KMS-11 (cell line): ENCODE measurements at regions not wholly inside any gene's neighbourhood (a gene's known extent, or its start where the extent isn't known, plus 50 kb on each side); places are given as distances from the start of the nearest gene placed in this dataset.

Experiments used
- H2AFZ ChIP-seq: fragments of 200-600 bp; sonication (generic); 2 replicates; pipeline ENCODE4 v1.6.1; 2016; ENCODE audit warnings: antibody characterized with exemption, mixed run types, low read depth
- H3K27ac ChIP-seq: fragments of 200-600 bp; sonication (generic); 2 replicates; pipeline ENCODE4 v1.6.1; 2016; ENCODE audit warnings: mild to moderate bottlenecking, mixed run types
- H3K27me3 ChIP-seq: fragments of 200-600 bp; sonication (generic); 2 replicates; pipeline ENCODE4 v1.6.1; 2017; ENCODE audit warnings: mild to moderate bottlenecking, low read depth, mixed run types, moderate library complexity; ENCODE audit not compliant: insufficient read depth
- H3K36me3 ChIP-seq: fragments of 200-600 bp; sonication (generic); 2 replicates; pipeline ENCODE4 v1.6.1; 2017; ENCODE audit warnings: mild to moderate bottlenecking, mixed run types; ENCODE audit not compliant: insufficient read depth
- H3K4me1 ChIP-seq: fragments of 200-600 bp; sonication (generic); 2 replicates; pipeline ENCODE4 v1.6.1; 2016; ENCODE audit warnings: mild to moderate bottlenecking, low read depth, mixed run types; ENCODE audit not compliant: poor library complexity, severe bottlenecking
- H3K4me2 ChIP-seq: fragments of 200-600 bp; sonication (generic); 2 replicates; pipeline ENCODE4 v1.7.0; 2016; ENCODE audit warnings: mild to moderate bottlenecking, mixed run types
- H3K4me3 ChIP-seq: fragments of 200-600 bp; sonication (generic); IDR thresholded peaks from 2 replicates; pipeline ENCODE4 v1.6.1; 2017; ENCODE audit warnings: low read depth, low read length, mixed read lengths; ENCODE audit not compliant: insufficient read depth
- H3K79me2 ChIP-seq: fragments of 200-600 bp; sonication (generic); 2 replicates; pipeline ENCODE4 v1.6.1; 2016; ENCODE audit warnings: low read depth, mixed run types; ENCODE audit not compliant: insufficient read depth
- H3K9ac ChIP-seq: fragments of 200-600 bp; sonication (generic); 2 replicates; pipeline ENCODE4 v1.6.1; 2016; ENCODE audit warnings: mild to moderate bottlenecking, mixed run types
- H4K20me1 ChIP-seq: fragments of 200-600 bp; sonication (generic); 2 replicates; pipeline ENCODE4 v1.6.1; 2016; ENCODE audit warnings: mild to moderate bottlenecking, mixed run types; ENCODE audit not compliant: insufficient read depth
- CTCF ChIP-seq: fragments of 200-600 bp; sonication (generic); conservative IDR thresholded peaks from 2 replicates; pipeline ENCODE4 v1.6.1; 2017; ENCODE audit warnings: low read depth, mild to moderate bottlenecking, antibody characterized with exemption, low read length, moderate library complexity, mixed read lengths

GRCh38 chr2:4214444-4215205 is 511.2 kb downstream of the DCDC2C start:
- Histone ChIP-seq H3K4me3 (no peak overlapping the region), H4K20me1 (no peaks in the 10 kb centered on the region), H3K27ac (no peak overlapping the region), H3K4me2 (no peak overlapping the region), H2AFZ (no peak overlapping the region), H3K9ac (no peak overlapping the region), H3K4me1 (no peaks in the 10 kb centered on the region), H3K79me2 (no peaks in the 10 kb centered on the region), H3K36me3 (no peaks in the 10 kb centered on the region), H3K27me3 (no peaks in the 10 kb centered on the region)
- TF ChIP-seq CTCF: no peak

GRCh38 chr2:4217737-4218136 is 514.4 kb downstream of the DCDC2C start:
- no peaks in the 10 kb centered on the region for H3K79me2 ChIP-seq
- no peak overlapping the region for H3K27ac ChIP-seq
- H4K20me1 ChIP-seq: no peaks in the 10 kb centered on the region
- no peaks in the 10 kb centered on the region for H3K4me1 ChIP-seq
- no peak overlapping the region for H3K4me2 ChIP-seq
- no peak overlapping the region for H3K9ac ChIP-seq
- no peak overlapping the region for H2AFZ ChIP-seq
- H3K36me3 ChIP-seq: no peaks in the 10 kb centered on the region
- TF ChIP-seq CTCF: no peak
- no peaks in the 10 kb centered on the region for H3K27me3 ChIP-seq
- no peak overlapping the region for H3K4me3 ChIP-seq

- Histone ChIP-seq H3K27ac (no peak overlapping the region), H3K4me3 (no peak overlapping the region), H3K4me1 (no peaks in the 10 kb centered on the region), H3K9ac (no peak overlapping the region), H4K20me1 (no peaks in the 10 kb centered on the region), H3K79me2 (no peaks in the 10 kb centered on the region), H3K4me2 (no peak overlapping the region), H3K36me3 (no peaks in the 10 kb centered on the region), H3K27me3 (no peaks in the 10 kb centered on the region), H2AFZ (no peak overlapping the region)
- TF ChIP-seq CTCF: no peak
Observed at GRCh38 chr2:4219101-4219500, 515.7 kb downstream of the DCDC2C start.

GRCh38 chr2:4219571-4219970 is 516.2 kb downstream of the DCDC2C start:
- H3K27ac ChIP-seq: no peak overlapping the region
- no peak for TF ChIP-seq CTCF
- no peaks in the 10 kb centered on the region for H4K20me1 ChIP-seq

More at GRCh38 chr2:4219571-4219970, 516.2 kb downstream of the DCDC2C start:
- H2AFZ ChIP-seq: no peak overlapping the region
- H3K4me1 ChIP-seq: no peaks in the 10 kb centered on the region
- no peaks in the 10 kb centered on the region for H3K79me2 ChIP-seq
- no peaks in the 10 kb centered on the region for H3K36me3 ChIP-seq
- no peak overlapping the region for H3K4me3 ChIP-seq
- no peak overlapping the region for H3K9ac ChIP-seq
- H3K4me2 ChIP-seq: no peak overlapping the region
- no peaks in the 10 kb centered on the region for H3K27me3 ChIP-seq
